Adrenal gland (tissue), 5 donors: ENCODE measurements at regions not wholly inside any gene's neighbourhood (a gene's known extent, or its start where the extent isn't known, plus 50 kb on each side); places are given as distances from the start of the nearest gene placed in this dataset.

Source experiments
- POLR2A ChIP-seq, 2 donors: fragments of 450-650 bp; IDR thresholded peaks; one replicate each; pipeline ENCODE4 v1.6.1; 2017; ENCODE audit warnings: antibody characterized with exemption in 2 of 2, mild to moderate bottlenecking in 2 of 2, moderate library complexity in 1 of 2
- TF ChIP-seq, protein P1 (sequence below), 6 experiments: fragments of 450-650 bp in 4 of 6; fragments of 200-600 bp in 2 of 6; sonication (generic) in 1 of 6; IDR thresholded peaks; 1 replicate in 5 of 6; 2 replicates in 1 of 6; pipeline versions ENCODE4 v1.5.1 to v1.8.0; 2016 to 2021; ENCODE audit warnings: antibody characterized with exemption in 6 of 6, mild to moderate bottlenecking in 2 of 6, moderate library complexity in 1 of 6
- donor health status: DM: no; HTN: no; CAD: no.

DNA sequence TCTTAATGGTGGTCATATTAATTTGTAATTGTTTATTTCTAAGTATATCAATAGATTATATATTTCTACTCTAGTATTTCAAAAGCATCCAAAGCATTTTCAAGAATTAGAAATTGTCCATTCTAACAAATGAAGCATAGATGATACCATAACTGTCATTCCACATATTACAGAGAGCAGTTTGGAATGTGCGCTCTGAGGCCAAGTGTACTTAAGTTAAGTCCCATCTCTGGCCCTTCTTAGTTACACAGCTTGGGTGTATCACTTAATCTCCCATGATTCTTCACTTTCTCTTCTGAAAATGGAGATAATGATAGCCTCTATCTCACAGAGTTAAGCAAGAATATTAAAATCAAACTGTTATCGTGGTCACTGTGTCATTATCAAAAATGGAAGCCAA is 281.1 kb downstream of the MRPL39 start:
- TF ChIP-seq POLR2A (IDR thresholded peaks at IDR 0.05): no peak
- TF ChIP-seq, protein P1, sequence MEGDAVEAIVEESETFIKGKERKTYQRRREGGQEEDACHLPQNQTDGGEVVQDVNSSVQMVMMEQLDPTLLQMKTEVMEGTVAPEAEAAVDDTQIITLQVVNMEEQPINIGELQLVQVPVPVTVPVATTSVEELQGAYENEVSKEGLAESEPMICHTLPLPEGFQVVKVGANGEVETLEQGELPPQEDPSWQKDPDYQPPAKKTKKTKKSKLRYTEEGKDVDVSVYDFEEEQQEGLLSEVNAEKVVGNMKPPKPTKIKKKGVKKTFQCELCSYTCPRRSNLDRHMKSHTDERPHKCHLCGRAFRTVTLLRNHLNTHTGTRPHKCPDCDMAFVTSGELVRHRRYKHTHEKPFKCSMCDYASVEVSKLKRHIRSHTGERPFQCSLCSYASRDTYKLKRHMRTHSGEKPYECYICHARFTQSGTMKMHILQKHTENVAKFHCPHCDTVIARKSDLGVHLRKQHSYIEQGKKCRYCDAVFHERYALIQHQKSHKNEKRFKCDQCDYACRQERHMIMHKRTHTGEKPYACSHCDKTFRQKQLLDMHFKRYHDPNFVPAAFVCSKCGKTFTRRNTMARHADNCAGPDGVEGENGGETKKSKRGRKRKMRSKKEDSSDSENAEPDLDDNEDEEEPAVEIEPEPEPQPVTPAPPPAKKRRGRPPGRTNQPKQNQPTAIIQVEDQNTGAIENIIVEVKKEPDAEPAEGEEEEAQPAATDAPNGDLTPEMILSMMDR (IDR thresholded peaks at IDR 0.05): no peak
